ENCODE measurements at regions not wholly inside any gene's neighbourhood (a gene's known extent, or its start where the extent isn't known, plus 50 kb on each side); places are given as distances from the start of the nearest gene placed in this dataset.

DNA sequence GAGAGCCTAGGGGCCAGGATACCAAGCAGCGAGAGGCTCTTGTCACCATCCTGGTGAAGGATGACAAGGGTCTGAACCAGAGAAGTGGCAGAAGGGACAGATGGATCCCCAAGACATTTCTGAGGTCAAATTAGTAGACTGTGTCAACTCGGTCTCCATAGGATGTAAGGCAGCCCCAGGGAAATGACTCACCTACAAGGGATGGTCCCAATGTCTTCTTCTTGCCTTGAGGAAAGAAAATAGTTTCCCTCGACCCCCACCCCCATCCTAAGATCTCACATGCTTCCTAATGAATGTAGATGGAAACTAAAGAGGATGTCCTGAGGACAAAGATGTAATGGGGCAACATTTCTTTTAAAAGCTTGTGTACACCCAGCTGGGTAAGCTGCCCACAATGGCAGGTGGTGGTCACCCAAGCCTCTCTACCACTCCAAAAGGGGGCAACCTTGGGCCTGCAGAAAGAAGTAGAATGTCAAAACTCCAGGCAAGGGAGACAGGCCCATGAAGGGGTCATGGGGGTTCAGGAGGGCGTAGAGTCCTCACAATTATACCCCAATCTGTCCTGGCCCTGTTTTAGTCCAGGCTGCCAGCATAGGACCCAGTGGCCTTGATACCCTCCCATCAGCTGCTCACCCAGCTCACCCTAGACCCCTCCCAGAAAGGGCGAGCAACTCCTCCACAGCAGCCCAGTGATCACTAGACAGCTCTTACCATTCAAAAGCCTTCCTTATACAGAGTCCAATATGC lies 187.4 kb downstream of the ACTL7B start:
- no peaks in the 10 kb centered on the region for H3K9me1 ChIP-seq (ENCODE audit: control insufficient read depth, extremely low read depth, insufficient read depth, low read length)
- no peak overlapping the region for H3K4me3 ChIP-seq (ENCODE audit: control insufficient read depth in 2 of 3, extremely low read depth in 1 of 3, insufficient read depth in 2 of 3, low read depth in 1 of 3, low read length in 3 of 3)
- DNase-seq (ENCODE audit: low read depth, low spot score) (no peak), FAIRE-seq (peak; percentile 63)
- H3K27ac ChIP-seq (ENCODE audit: control insufficient read depth, insufficient read depth, low read length) = peak overlapping the region; percentile 47
- peak overlapping the region; percentile 5 for H3K4me2 ChIP-seq (ENCODE audit: control insufficient read depth, extremely low read depth, insufficient read depth, low read depth, low read length)
- no peaks in the 10 kb centered on the region for H4K20me1 ChIP-seq (ENCODE audit: control insufficient read depth, extremely low read depth, insufficient read depth, low read length)
- no peak for TF ChIP-seq EZH2 (IDR thresholded peaks at IDR 0.05; ENCODE audit: low read length)
- TF ChIP-seq, protein P1, sequence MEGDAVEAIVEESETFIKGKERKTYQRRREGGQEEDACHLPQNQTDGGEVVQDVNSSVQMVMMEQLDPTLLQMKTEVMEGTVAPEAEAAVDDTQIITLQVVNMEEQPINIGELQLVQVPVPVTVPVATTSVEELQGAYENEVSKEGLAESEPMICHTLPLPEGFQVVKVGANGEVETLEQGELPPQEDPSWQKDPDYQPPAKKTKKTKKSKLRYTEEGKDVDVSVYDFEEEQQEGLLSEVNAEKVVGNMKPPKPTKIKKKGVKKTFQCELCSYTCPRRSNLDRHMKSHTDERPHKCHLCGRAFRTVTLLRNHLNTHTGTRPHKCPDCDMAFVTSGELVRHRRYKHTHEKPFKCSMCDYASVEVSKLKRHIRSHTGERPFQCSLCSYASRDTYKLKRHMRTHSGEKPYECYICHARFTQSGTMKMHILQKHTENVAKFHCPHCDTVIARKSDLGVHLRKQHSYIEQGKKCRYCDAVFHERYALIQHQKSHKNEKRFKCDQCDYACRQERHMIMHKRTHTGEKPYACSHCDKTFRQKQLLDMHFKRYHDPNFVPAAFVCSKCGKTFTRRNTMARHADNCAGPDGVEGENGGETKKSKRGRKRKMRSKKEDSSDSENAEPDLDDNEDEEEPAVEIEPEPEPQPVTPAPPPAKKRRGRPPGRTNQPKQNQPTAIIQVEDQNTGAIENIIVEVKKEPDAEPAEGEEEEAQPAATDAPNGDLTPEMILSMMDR (optimal IDR thresholded peaks at IDR 0.05 in 1 of 3, IDR thresholded peaks at IDR 0.05 in 1 of 3, conservative IDR thresholded peaks at IDR 0.05 in 1 of 3; ENCODE audit: extremely low read depth in 1 of 3, insufficient read depth in 2 of 3, low read length in 3 of 3) = no peak
- H2AFZ ChIP-seq (ENCODE audit: control insufficient read depth, low read length) = peak overlapping the region; percentile 52
- no peaks in the 10 kb centered on the region for H3K9me3 ChIP-seq (ENCODE audit: control insufficient read depth, low read depth, low read length)
- dilution Hi-C loops (cut with MboI; ENCODE audit: extremely low pct_ligation_motif_present, low sequenced_read_pairs) = no loop called here
- no peaks in the 10 kb centered on the region for H3K79me2 ChIP-seq (ENCODE audit: control insufficient read depth, insufficient read depth, low read length)
- no peak overlapping the region for H3K9ac ChIP-seq (ENCODE audit: control insufficient read depth, extremely low read depth, insufficient read depth, low read length)
- no peaks in the 10 kb centered on the region for H3K36me3 ChIP-seq (ENCODE audit: control insufficient read depth in 2 of 2, extremely low read depth in 1 of 2, insufficient read depth in 2 of 2, low read length in 2 of 2)
- peaks cover 39% of the 10 kb centered on the region for H3K4me1 ChIP-seq (ENCODE audit: control insufficient read depth, extremely low read depth, insufficient read depth, low read length)
- no peaks in the 10 kb centered on the region for H3K27me3 ChIP-seq (ENCODE audit: control insufficient read depth, extremely low read depth, insufficient read depth, low read length)

- no peaks in the 10 kb centered on the region for H3K36me3 ChIP-seq (ENCODE audit: control insufficient read depth in 2 of 2, extremely low read depth in 1 of 2, insufficient read depth in 2 of 2, low read length in 2 of 2)
- H3K9me3 ChIP-seq (ENCODE audit: control insufficient read depth, low read depth, low read length) = no peaks in the 10 kb centered on the region
- H3K4me2 ChIP-seq (ENCODE audit: control insufficient read depth, extremely low read depth, insufficient read depth, low read depth, low read length) = no peak overlapping the region
- peak; percentile 17 for FAIRE-seq
- H3K9ac ChIP-seq (ENCODE audit: control insufficient read depth, extremely low read depth, insufficient read depth, low read length) = no peak overlapping the region
- DNase-seq (ENCODE audit: low read depth, low spot score) = no peak
- dilution Hi-C loops (cut with MboI; ENCODE audit: extremely low pct_ligation_motif_present, low sequenced_read_pairs) = no loop called here
- H3K4me1 ChIP-seq (ENCODE audit: control insufficient read depth, extremely low read depth, insufficient read depth, low read length) = peaks cover 27% of the 10 kb centered on the region
- H3K9me1 ChIP-seq (ENCODE audit: control insufficient read depth, extremely low read depth, insufficient read depth, low read length) = no peaks in the 10 kb centered on the region
- no peaks in the 10 kb centered on the region for H3K79me2 ChIP-seq (ENCODE audit: control insufficient read depth, insufficient read depth, low read length)
- H2AFZ ChIP-seq (ENCODE audit: control insufficient read depth, low read length) = no peak overlapping the region
- no peaks in the 10 kb centered on the region for H4K20me1 ChIP-seq (ENCODE audit: control insufficient read depth, extremely low read depth, insufficient read depth, low read length)
- H3K27ac ChIP-seq (ENCODE audit: control insufficient read depth, insufficient read depth, low read length) = no peak overlapping the region
- TF ChIP-seq, protein P1 (optimal IDR thresholded peaks at IDR 0.05 in 1 of 3, IDR thresholded peaks at IDR 0.05 in 1 of 3, conservative IDR thresholded peaks at IDR 0.05 in 1 of 3; ENCODE audit: extremely low read depth in 1 of 3, insufficient read depth in 2 of 3, low read length in 3 of 3) = no peak
- no peak for TF ChIP-seq EZH2 (IDR thresholded peaks at IDR 0.05; ENCODE audit: low read length)
- H3K27me3 ChIP-seq (ENCODE audit: control insufficient read depth, extremely low read depth, insufficient read depth, low read length) = no peaks in the 10 kb centered on the region
- no peak overlapping the region for H3K4me3 ChIP-seq (ENCODE audit: control insufficient read depth in 2 of 3, extremely low read depth in 1 of 3, insufficient read depth in 2 of 3, low read depth in 1 of 3, low read length in 3 of 3)
These were observed 189.5 kb downstream of the ACTL7B start for GRCh38 chr9:108666240-108666784.

All from keratinocyte (primary cell).